WTC11 (cell line): ENCODE measurements at regions not wholly inside any gene's neighbourhood (a gene's known extent, or its start where the extent isn't known, plus 50 kb on each side); places are given as distances from the start of the nearest gene placed in this dataset.

ENCODE experiments used
- CREM ChIP-seq: sonication (generic); formaldehyde crosslinking; IDR thresholded peaks from 2 replicates; pipeline ENCODE4 v1.8.1; 2022; ENCODE audit warnings: mild to moderate bottlenecking, missing genetic modification reagents, moderate library complexity
- CTCF ChIP-seq: fragments of 200-600 bp; IDR thresholded peaks from 2 replicates; pipeline ENCODE4 v1.8.0; 2022; ENCODE audit warnings: antibody characterized with exemption
- MLX ChIP-seq: sonication (generic); formaldehyde crosslinking; IDR thresholded peaks from 2 replicates; pipeline ENCODE4 v1.8.1; 2023; ENCODE audit warnings: mild to moderate bottlenecking, missing genetic modification reagents, moderate library complexity
- TEAD1 ChIP-seq: sonication (generic); formaldehyde crosslinking; IDR thresholded peaks from 2 replicates; pipeline ENCODE4 v1.8.0; 2022; ENCODE audit warnings: mild to moderate bottlenecking, missing genetic modification reagents
- ZNF416 ChIP-seq: fragments of 250-450 bp; sonication (Bioruptor Pico); IDR thresholded peaks from 2 replicates; pipeline ENCODE4 v1.9.0; 2021; ENCODE audit warnings: mild to moderate bottlenecking, inconsistent platforms
- TF ChIP-seq, protein P1 (sequence below): sonication (generic); formaldehyde crosslinking; IDR thresholded peaks from 2 replicates; pipeline ENCODE4 v1.8.0; 2022; ENCODE audit warnings: mild to moderate bottlenecking, missing genetic modification reagents
- TF ChIP-seq, protein P2 (sequence below): sonication (generic); formaldehyde crosslinking; conservative IDR thresholded peaks from 2 replicates; pipeline ENCODE4 v1.8.1; 2022; ENCODE audit warnings: mild to moderate bottlenecking, missing genetic modification reagents

DNA sequence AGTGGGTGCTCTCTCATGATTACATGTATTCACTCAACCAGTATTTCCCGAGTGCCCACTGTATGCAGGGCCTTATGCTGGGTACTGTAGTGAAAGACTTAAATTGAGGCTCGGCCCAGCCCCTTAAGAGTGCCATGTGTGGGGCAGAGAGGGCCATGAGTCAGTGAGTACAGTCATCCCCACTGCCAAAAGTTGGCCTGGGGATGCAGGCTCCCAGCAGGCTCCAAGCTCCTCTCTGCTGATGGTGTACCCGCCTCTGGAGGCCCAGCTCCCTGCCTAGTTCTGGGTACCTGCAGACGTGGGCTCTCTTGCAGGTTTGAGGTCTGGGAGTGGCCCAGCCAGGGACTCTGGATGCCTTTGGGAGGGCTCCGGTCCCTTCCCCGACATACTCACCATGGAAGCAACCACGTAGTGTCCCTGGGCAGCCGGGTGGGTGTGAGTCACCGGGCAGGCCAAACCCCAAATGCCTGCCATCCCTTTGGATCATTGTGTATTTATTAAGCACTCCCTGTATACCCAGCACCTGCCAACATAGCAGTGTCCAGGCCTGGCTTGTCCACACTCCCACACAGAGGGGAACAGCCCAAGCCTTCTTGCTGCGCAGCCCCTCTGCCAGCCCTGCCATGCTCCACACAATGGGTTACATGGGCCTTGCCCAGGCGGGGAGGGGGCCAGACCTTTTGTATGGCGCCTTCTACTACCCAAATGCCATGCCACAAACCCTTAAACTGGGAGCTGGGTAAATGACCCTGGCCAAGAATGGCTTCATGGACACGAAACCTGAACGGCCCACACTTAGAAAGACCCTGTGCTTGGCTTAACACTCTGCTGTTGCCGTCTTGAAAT is 153.6 kb downstream of the VEGFA start:
- no peak for TF ChIP-seq ZNF416 (CRISPR knock-in tag)
- TF ChIP-seq MLX: no peak
- TF ChIP-seq, protein P1, sequence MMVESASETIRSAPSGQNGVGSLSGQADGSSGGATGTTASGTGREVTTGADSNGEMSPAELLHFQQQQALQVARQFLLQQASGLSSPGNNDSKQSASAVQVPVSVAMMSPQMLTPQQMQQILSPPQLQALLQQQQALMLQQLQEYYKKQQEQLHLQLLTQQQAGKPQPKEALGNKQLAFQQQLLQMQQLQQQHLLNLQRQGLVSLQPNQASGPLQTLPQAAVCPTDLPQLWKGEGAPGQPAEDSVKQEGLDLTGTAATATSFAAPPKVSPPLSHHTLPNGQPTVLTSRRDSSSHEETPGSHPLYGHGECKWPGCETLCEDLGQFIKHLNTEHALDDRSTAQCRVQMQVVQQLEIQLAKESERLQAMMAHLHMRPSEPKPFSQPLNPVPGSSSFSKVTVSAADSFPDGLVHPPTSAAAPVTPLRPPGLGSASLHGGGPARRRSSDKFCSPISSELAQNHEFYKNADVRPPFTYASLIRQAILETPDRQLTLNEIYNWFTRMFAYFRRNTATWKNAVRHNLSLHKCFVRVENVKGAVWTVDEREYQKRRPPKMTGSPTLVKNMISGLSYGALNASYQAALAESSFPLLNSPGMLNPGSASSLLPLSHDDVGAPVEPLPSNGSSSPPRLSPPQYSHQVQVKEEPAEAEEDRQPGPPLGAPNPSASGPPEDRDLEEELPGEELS (CRISPR knock-in tag): no peak
- TF ChIP-seq, protein P2, sequence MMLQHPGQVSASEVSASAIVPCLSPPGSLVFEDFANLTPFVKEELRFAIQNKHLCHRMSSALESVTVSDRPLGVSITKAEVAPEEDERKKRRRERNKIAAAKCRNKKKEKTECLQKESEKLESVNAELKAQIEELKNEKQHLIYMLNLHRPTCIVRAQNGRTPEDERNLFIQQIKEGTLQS (CRISPR knock-in tag): no peak
- no peak for TF ChIP-seq CREM (CRISPR knock-in tag)
- no peak for TF ChIP-seq CTCF
- TF ChIP-seq TEAD1 (CRISPR knock-in tag): no peak
